ENCODE measurements at regions not wholly inside any gene's neighbourhood (a gene's known extent, or its start where the extent isn't known, plus 50 kb on each side); places are given as distances from the start of the nearest gene placed in this dataset.

- ATAC-seq (no peak), DNase-seq (ENCODE audit: low spot score) (no peak), FAIRE-seq (no peak)
- Histone ChIP-seq H3K27me3 (ENCODE audit: control insufficient read depth in 1 of 2, insufficient read depth in 2 of 2, low read length in 2 of 2) (no peaks in the 10 kb centered on the region), H2AFZ (ENCODE audit: low read length) (no peak overlapping the region), H3K36me3 (replicated peaks in 1 of 2; ENCODE audit: control insufficient read depth in 1 of 2, insufficient read depth in 2 of 2, low read length in 2 of 2) (no peaks in the 10 kb centered on the region), H3K79me2 (ENCODE audit: insufficient read depth, low read length) (no peaks in the 10 kb centered on the region), H3K9ac (ENCODE audit: insufficient read depth, low read depth, low read length) (no peak overlapping the region), H3K4me2 (ENCODE audit: low read depth, low read length) (no peak overlapping the region), H4K20me1 (ENCODE audit: insufficient read depth, low read length) (no peaks in the 10 kb centered on the region), H3K4me1 (ENCODE audit: insufficient read depth, low read length) (no peaks in the 10 kb centered on the region), H3K4me3 (replicated peaks in 1 of 3; ENCODE audit: insufficient read depth in 1 of 3, low read depth in 2 of 3, low read length in 3 of 3) (no peak overlapping the region), H3K9me3 (ENCODE audit: low read length) (peaks cover 39% of the 10 kb centered on the region), H3K27ac (ENCODE audit: extremely low read length, insufficient read depth, low read length) (no peak overlapping the region)
- ChIA-PET CTCF (ENCODE audit: low intra/inter-chr PET ratio, low total read pairs) (no interaction called here), POLR2A (no interaction called here)
- TF ChIP-seq ZNF776 (CRISPR knock-in tag; IDR thresholded peaks at IDR 0.05) (no peak), JUN (CRISPR knock-in tag; IDR thresholded peaks at IDR 0.05) (no peak), ZNF121 (CRISPR knock-in tag; IDR thresholded peaks at IDR 0.05) (no peak), ZFP36 (IDR thresholded peaks at IDR 0.05; ENCODE audit: borderline replicate concordance, low read depth, low read length, partially characterized antibody) (no peak), POLR2A (IDR thresholded peaks at IDR 0.05; ENCODE audit: insufficient read depth in 1 of 2, low read depth in 2 of 2, low read length in 2 of 2) (no peak), ZNF784 (CRISPR knock-in tag; IDR thresholded peaks at IDR 0.05; ENCODE audit: borderline replicate concordance) (no peak), ZSCAN9 (CRISPR knock-in tag; IDR thresholded peaks at IDR 0.05; ENCODE audit: borderline replicate concordance) (no peak), CCDC6 (CRISPR knock-in tag; IDR thresholded peaks at IDR 0.05) (no peak), HBP1 (CRISPR knock-in tag; IDR thresholded peaks at IDR 0.05; ENCODE audit: low read depth) (no peak), ZNF547 (CRISPR knock-in tag; IDR thresholded peaks at IDR 0.05) (no peak), ZFP37 (CRISPR knock-in tag; IDR thresholded peaks at IDR 0.05; ENCODE audit: borderline replicate concordance) (no peak), ZNF570 (CRISPR knock-in tag; IDR thresholded peaks at IDR 0.05; ENCODE audit: borderline replicate concordance) (no peak), JARID2 (CRISPR knock-in tag; IDR thresholded peaks at IDR 0.05; ENCODE audit: insufficient replicate concordance) (no peak), ZNF746 (CRISPR knock-in tag; IDR thresholded peaks at IDR 0.05) (no peak), EZH2 (conservative IDR thresholded peaks at IDR 0.05; ENCODE audit: low read depth, low read length) (no peak), ZNF414 (CRISPR knock-in tag; IDR thresholded peaks at IDR 0.05) (no peak), SMARCE1 (IDR thresholded peaks at IDR 0.05; ENCODE audit: borderline replicate concordance) (no peak), ZNF432 (CRISPR knock-in tag; IDR thresholded peaks at IDR 0.05; ENCODE audit: borderline replicate concordance) (no peak), E2F2 (CRISPR knock-in tag; IDR thresholded peaks at IDR 0.05; ENCODE audit: borderline replicate concordance) (no peak), ZNF431 (CRISPR knock-in tag; IDR thresholded peaks at IDR 0.05; ENCODE audit: borderline replicate concordance, low read depth) (no peak)
- intact Hi-C loops (cut with micrococcal nuclease; ENCODE audit: unreplicated experiment), result no loop called here
- 0% methylated on average over 2 of the region's 3 CpGs for WGBS (ENCODE audit: low lambda C conversion rate)
- in situ Hi-C loops (cut with HindIII; ENCODE audit: extremely low pct_ligation_motif_present, low pct_unique_long_range_greater_than_20kb), result no loop called here
- no TSS peak for BruUV-seq (replicated peaks)
Measured at GRCh38 chrX:142831961-142832530, 193.7 kb upstream of the SPANXN4 start.
